HFFc6 (cell line): ENCODE measurements at regions not wholly inside any gene's neighbourhood (a gene's known extent, or its start where the extent isn't known, plus 50 kb on each side); places are given as distances from the start of the nearest gene placed in this dataset.
"Not testable (repeated sequence)": the region's sequence is repeated elsewhere in the genome, so short reads cannot be mapped to it uniquely, and the experiment has no call there.

Experiments used
- DNase-seq: peaks from one replicate; pipeline ENCODE4 v3.0.0-alpha.2; 2018
- H3K27ac Mint-ChIP-seq: 2 replicates; pipeline ENCODE4 v1.8.0; 2020; ENCODE audit warnings: mild to moderate bottlenecking, mixed read lengths
- H3K27me3 Mint-ChIP-seq: 2 replicates; pipeline ENCODE4 v1.8.0; 2021; ENCODE audit warnings: mild to moderate bottlenecking, moderate library complexity, mixed read lengths; ENCODE audit not compliant: insufficient read depth
- H3K36me3 Mint-ChIP-seq: 2 replicates; pipeline ENCODE4 v1.8.0; 2021; ENCODE audit warnings: low read depth, mixed read lengths
- H3K4me1 Mint-ChIP-seq: 2 replicates; pipeline ENCODE4 v1.8.0; 2020; ENCODE audit warnings: low read depth, mixed read lengths
- H3K4me3 Mint-ChIP-seq: 2 replicates; pipeline ENCODE4 v1.8.0; 2020; ENCODE audit warnings: mild to moderate bottlenecking, moderate library complexity, mixed read lengths
- H3K9me3 Mint-ChIP-seq: 2 replicates; pipeline ENCODE4 v1.8.0; 2020; ENCODE audit warnings: mild to moderate bottlenecking, mixed read lengths
- TF ChIP-seq, protein P1 (sequence below): fragments of 200-600 bp; sonication (generic); IDR thresholded peaks from 2 replicates; pipeline ENCODE4 v1.5.0; 2021; ENCODE audit warnings: antibody characterized with exemption, mild to moderate bottlenecking

DNA sequence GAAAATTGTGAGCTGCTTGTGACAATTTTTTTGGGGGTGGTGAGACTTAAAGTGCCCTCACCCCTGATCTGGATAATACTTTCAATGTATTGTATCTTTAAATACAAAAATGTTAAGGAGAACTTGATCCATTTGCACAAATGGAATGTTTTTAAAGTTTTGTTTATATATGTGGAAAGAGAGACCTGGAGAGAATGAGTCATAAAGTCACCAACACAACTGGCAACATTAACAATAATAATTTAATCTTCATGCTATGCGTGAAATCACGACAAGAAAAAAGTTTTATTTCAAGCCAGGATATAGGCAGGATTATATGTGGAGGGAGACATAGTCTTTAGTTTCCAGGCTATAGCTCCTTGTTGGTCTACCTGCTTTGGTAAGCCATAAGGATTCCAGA is 537.5 kb downstream of the GPAM start:
- DNase-seq: no peak
- no peak overlapping the region for H3K27ac Mint-ChIP-seq
- H3K27me3 Mint-ChIP-seq: peaks cover 1% of the 10 kb centered on the region; the same call in 1 of the 2 replicates
- TF ChIP-seq, protein P1, sequence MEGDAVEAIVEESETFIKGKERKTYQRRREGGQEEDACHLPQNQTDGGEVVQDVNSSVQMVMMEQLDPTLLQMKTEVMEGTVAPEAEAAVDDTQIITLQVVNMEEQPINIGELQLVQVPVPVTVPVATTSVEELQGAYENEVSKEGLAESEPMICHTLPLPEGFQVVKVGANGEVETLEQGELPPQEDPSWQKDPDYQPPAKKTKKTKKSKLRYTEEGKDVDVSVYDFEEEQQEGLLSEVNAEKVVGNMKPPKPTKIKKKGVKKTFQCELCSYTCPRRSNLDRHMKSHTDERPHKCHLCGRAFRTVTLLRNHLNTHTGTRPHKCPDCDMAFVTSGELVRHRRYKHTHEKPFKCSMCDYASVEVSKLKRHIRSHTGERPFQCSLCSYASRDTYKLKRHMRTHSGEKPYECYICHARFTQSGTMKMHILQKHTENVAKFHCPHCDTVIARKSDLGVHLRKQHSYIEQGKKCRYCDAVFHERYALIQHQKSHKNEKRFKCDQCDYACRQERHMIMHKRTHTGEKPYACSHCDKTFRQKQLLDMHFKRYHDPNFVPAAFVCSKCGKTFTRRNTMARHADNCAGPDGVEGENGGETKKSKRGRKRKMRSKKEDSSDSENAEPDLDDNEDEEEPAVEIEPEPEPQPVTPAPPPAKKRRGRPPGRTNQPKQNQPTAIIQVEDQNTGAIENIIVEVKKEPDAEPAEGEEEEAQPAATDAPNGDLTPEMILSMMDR: no peak
- no peak overlapping the region for H3K4me3 Mint-ChIP-seq
- H3K4me1 Mint-ChIP-seq: no peaks in the 10 kb centered on the region
- H3K9me3 Mint-ChIP-seq: peaks cover 33% of the 10 kb centered on the region
- peaks cover 9% of the 10 kb centered on the region for H3K36me3 Mint-ChIP-seq

GRCh38 chr10:111648046-111648445 is 535.5 kb downstream of the GPAM start:
- DNase-seq: peak; percentile 9
- Mint-ChIP-seq H3K27me3 (peaks cover 1% of the 10 kb centered on the region), H3K4me3 (no peak overlapping the region)

DNA sequence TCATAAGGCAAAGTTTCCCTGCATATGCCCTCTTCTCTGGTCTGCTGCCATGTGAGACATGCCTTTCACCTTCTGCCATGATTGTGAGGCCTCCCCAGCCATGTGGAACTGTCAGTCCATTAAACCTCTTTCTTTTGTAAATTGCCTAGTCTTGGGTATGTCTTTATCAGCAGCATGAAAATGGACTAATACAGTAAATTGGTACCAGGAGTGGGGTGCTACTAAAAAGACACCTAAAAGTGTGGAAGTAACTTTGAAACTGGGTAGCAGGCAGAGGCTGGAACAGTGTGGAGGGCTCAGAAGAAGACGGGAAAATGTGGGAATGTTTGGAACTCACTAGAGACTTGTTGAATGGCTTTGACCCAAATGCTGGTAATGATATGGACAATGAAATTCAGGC is 534.5 kb downstream of the GPAM start:
- peaks cover 53% of the 10 kb centered on the region for H3K9me3 Mint-ChIP-seq
- H3K27me3 Mint-ChIP-seq, DNase-seq, H3K4me3 Mint-ChIP-seq, H3K4me1 Mint-ChIP-seq, H3K27ac Mint-ChIP-seq: not testable (repeated sequence)
- peaks cover 14% of the 10 kb centered on the region for H3K36me3 Mint-ChIP-seq

More at GRCh38 chr10:111648046-111648445, 535.5 kb downstream of the GPAM start:
- H3K9me3 Mint-ChIP-seq: peaks cover 50% of the 10 kb centered on the region
- peaks cover 14% of the 10 kb centered on the region for H3K36me3 Mint-ChIP-seq
- no peaks in the 10 kb centered on the region for H3K4me1 Mint-ChIP-seq
- no peak overlapping the region for H3K27ac Mint-ChIP-seq
- TF ChIP-seq, protein P1: no peak

DNA sequence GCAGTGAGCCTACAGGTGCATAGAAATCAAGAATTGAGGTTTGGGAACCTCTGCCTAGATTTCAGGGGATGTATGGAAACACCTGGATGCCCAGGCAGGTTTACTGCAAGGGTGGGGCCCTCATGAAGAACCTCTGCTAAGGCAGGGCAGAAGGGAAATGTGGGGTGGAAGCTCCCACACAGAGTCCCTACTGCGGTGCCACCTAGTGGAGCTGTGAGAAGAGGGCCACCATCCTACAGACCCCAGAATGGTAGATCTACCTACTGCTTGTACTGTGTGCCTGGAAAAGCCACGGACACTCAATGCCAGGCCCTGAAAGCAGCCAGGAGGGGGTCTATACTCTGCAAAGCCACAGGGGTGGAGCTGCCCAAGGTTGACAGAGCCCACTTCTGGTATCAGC is 533.5 kb downstream of the GPAM start:
- Mint-ChIP-seq H3K4me1 (no peaks in the 10 kb centered on the region), H3K4me3 (no peak overlapping the region), H3K27ac (no peak overlapping the region), H3K27me3 (peaks cover 1% of the 10 kb centered on the region), H3K9me3 (peaks cover 53% of the 10 kb centered on the region), H3K36me3 (peaks cover 14% of the 10 kb centered on the region)
- TF ChIP-seq, protein P1: no peak
- DNase-seq: no peak

GRCh38 chr10:111656066-111656465 is 527.5 kb downstream of the GPAM start:
- H3K4me1 Mint-ChIP-seq: no peaks in the 10 kb centered on the region
- TF ChIP-seq, protein P1: no peak

GRCh38 chr10:111677759-111678158 is 505.8 kb downstream of the GPAM start:
- Mint-ChIP-seq H3K4me3 (no peak overlapping the region), H3K27me3 (peaks cover 1% of the 10 kb centered on the region; the same call in 1 of the 2 replicates), H3K4me1 (no peaks in the 10 kb centered on the region), H3K9me3 (peaks cover 34% of the 10 kb centered on the region), H3K27ac (no peak overlapping the region), H3K36me3 (no peaks in the 10 kb centered on the region)
- no peak for DNase-seq
- TF ChIP-seq, protein P1: no peak

More at GRCh38 chr10:111656066-111656465, 527.5 kb downstream of the GPAM start:
- H3K36me3 Mint-ChIP-seq: peaks cover 4% of the 10 kb centered on the region; the same call in 1 of the 2 replicates
- no peak overlapping the region for H3K27ac Mint-ChIP-seq
- no peak for DNase-seq
- peaks cover 39% of the 10 kb centered on the region for H3K9me3 Mint-ChIP-seq
- H3K4me3 Mint-ChIP-seq: no peak overlapping the region
- no peaks in the 10 kb centered on the region; the same call in 1 of the 2 replicates for H3K27me3 Mint-ChIP-seq
